ENCODE measurements at regions not wholly inside any gene's neighbourhood (a gene's known extent, or its start where the extent isn't known, plus 50 kb on each side); places are given as distances from the start of the nearest gene placed in this dataset.

DNA sequence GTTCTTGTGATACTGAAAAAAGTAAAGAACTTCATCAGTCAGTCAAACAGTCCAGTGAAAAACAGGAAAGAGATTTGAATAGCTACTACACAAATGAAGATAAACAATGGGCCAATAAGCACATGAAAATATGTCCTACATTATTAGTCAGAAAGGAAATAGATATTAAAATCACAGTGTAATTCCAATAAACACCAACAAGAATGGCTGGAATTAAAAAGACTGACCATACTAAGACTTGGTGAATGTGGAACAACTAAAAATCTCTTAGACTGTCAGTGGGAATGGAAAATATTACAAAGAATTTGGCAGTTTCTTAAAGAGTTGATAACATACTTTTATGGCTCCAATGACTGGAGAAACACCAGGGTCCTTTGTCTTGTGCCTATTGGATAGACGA, 241.8 kb upstream of the USP24 start:
- TF ChIP-seq POLR2AphosphoS5 (IDR thresholded peaks at IDR 0.05; ENCODE audit: low read depth, low read length) (no peak), POLR2A (IDR thresholded peaks at IDR 0.05; ENCODE audit: low read depth, low read length) (no peak), TAF1 (IDR thresholded peaks at IDR 0.05; ENCODE audit: low read depth, low read length) (no peak), SPI1 (IDR thresholded peaks at IDR 0.05; ENCODE audit: low read depth, low read length) (no peak)
